ENCODE measurements at regions not wholly inside any gene's neighbourhood (a gene's known extent, or its start where the extent isn't known, plus 50 kb on each side); places are given as distances from the start of the nearest gene placed in this dataset.

GRCh38 chr7:26995666-26996065 is 100.1 kb downstream of the HOXA1 start:
- no peak for TF ChIP-seq CTCF (IDR thresholded peaks at IDR 0.05)
- no peak for TF ChIP-seq POLR2A (IDR thresholded peaks at IDR 0.05)

All from uterus (tissue), 2 donors.